ENCODE measurements at regions not wholly inside any gene's neighbourhood (a gene's known extent, or its start where the extent isn't known, plus 50 kb on each side); places are given as distances from the start of the nearest gene placed in this dataset.

- DNase-seq (ENCODE audit: low read depth), result no peak
Observed at GRCh38 chr15:98143116-98143515, 182.6 kb downstream of the ARRDC4 start.

- no peak for DNase-seq (ENCODE audit: low read depth)
Observed at GRCh38 chr15:98144388-98144787, 183.9 kb downstream of the ARRDC4 start.

GRCh38 chr15:98146031-98146820 is 185.7 kb downstream of the ARRDC4 start:
- no peak for DNase-seq (ENCODE audit: low read depth)

GRCh38 chr15:98147415-98147814 is 186.9 kb downstream of the ARRDC4 start:
- no peak for DNase-seq (ENCODE audit: low read depth)

- no peak for DNase-seq (ENCODE audit: low read depth)
Observed at GRCh38 chr15:98150084-98150483, 189.6 kb downstream of the ARRDC4 start.

GRCh38 chr15:98150536-98150935 is 190.0 kb downstream of the ARRDC4 start:
- DNase-seq (ENCODE audit: low read depth), result no peak

GRCh38 chr15:98151096-98151495 is 190.6 kb downstream of the ARRDC4 start:
- no peak for DNase-seq (ENCODE audit: low read depth)

GRCh38 chr15:98152156-98152555 is 191.7 kb downstream of the ARRDC4 start:
- DNase-seq (ENCODE audit: low read depth), result no peak

- no peak for DNase-seq (ENCODE audit: low read depth)
Observed at GRCh38 chr15:98154863-98155262, 194.4 kb downstream of the ARRDC4 start.

- DNase-seq (ENCODE audit: low read depth), result no peak
Observed at GRCh38 chr15:98155356-98155755, 194.9 kb downstream of the ARRDC4 start.

- DNase-seq (ENCODE audit: low read depth), result no peak
Observed at GRCh38 chr15:98160236-98160635, 199.7 kb downstream of the ARRDC4 start.

GRCh38 chr15:98163319-98164045 is 203.0 kb downstream of the ARRDC4 start:
- DNase-seq (ENCODE audit: low read depth), result no peak

- no peak for DNase-seq (ENCODE audit: low read depth)
Observed at GRCh38 chr15:98164571-98164970, 204.1 kb downstream of the ARRDC4 start.

GRCh38 chr15:98164986-98165385 is 204.5 kb downstream of the ARRDC4 start:
- DNase-seq (ENCODE audit: low read depth), result no peak

GRCh38 chr15:98167722-98168268 is 207.3 kb downstream of the ARRDC4 start:
- no peak for DNase-seq (ENCODE audit: low read depth)

- no peak for DNase-seq (ENCODE audit: low read depth)
Observed at GRCh38 chr15:98169551-98169950, 209.0 kb downstream of the ARRDC4 start.

- DNase-seq (ENCODE audit: low read depth), result no peak
Observed at GRCh38 chr15:98174286-98174685, 213.8 kb downstream of the ARRDC4 start.

- DNase-seq (ENCODE audit: low read depth), result no peak
Observed at GRCh38 chr15:98174841-98175240, 214.3 kb downstream of the ARRDC4 start.

GRCh38 chr15:98177966-98178592 is 217.6 kb downstream of the ARRDC4 start:
- DNase-seq (ENCODE audit: low read depth), result no peak

- no peak for DNase-seq (ENCODE audit: low read depth)
Observed at GRCh38 chr15:98178861-98179260, 218.4 kb downstream of the ARRDC4 start.

- no peak for DNase-seq (ENCODE audit: low read depth)
Observed at GRCh38 chr15:98187549-98187948, 227.0 kb downstream of the ARRDC4 start.

- no peak for DNase-seq (ENCODE audit: low read depth)
Observed at GRCh38 chr15:98190914-98191313, 230.4 kb downstream of the ARRDC4 start.

GRCh38 chr15:98195796-98196195 is 235.3 kb downstream of the ARRDC4 start:
- no peak for DNase-seq (ENCODE audit: low read depth)

Data from stimulated activated CD8-positive, alpha-beta memory T cell treated with anti-CD3 and anti-CD28 coated beads, Interleukin-7, amount 100 ng/mL, for 24 hours (primary cell).